ENCODE measurements at regions not wholly inside any gene's neighbourhood (a gene's known extent, or its start where the extent isn't known, plus 50 kb on each side); places are given as distances from the start of the nearest gene placed in this dataset.

- TF ChIP-seq CTCF (conservative IDR thresholded peaks at IDR 0.05), result no peak
- no peak for TF ChIP-seq ZFX (IDR thresholded peaks at IDR 0.05)
- no peak overlapping the region for H3K27ac ChIP-seq
These were observed 146.2 kb upstream of the CBLB start for GRCh38 chr3:106014971-106015370.

- no peak overlapping the region for H3K27ac ChIP-seq
- no peak for TF ChIP-seq CTCF (conservative IDR thresholded peaks at IDR 0.05)
- no peak for TF ChIP-seq ZFX (IDR thresholded peaks at IDR 0.05)
These were observed 149.3 kb upstream of the CBLB start for GRCh38 chr3:106018102-106018501.

GRCh38 chr3:106018929-106019550 lies 150.2 kb upstream of the CBLB start:
- no peak for TF ChIP-seq CTCF (conservative IDR thresholded peaks at IDR 0.05)
- TF ChIP-seq ZFX (IDR thresholded peaks at IDR 0.05), result no peak
- no peak overlapping the region for H3K27ac ChIP-seq

GRCh38 chr3:106022913-106023312 lies 154.1 kb upstream of the CBLB start:
- H3K27ac ChIP-seq, result no peak overlapping the region
- TF ChIP-seq ZFX (IDR thresholded peaks at IDR 0.05) (no peak), CTCF (conservative IDR thresholded peaks at IDR 0.05) (no peak)

GRCh38 chr3:106025151-106025722 lies 156.4 kb upstream of the CBLB start:
- H3K27ac ChIP-seq, result peak overlapping the region; percentile 58
- TF ChIP-seq CTCF (conservative IDR thresholded peaks at IDR 0.05), result no peak
- no peak for TF ChIP-seq ZFX (IDR thresholded peaks at IDR 0.05)

- TF ChIP-seq CTCF (conservative IDR thresholded peaks at IDR 0.05) (no peak), ZFX (IDR thresholded peaks at IDR 0.05) (no peak)
- no peak overlapping the region for H3K27ac ChIP-seq
These were observed 161.3 kb upstream of the CBLB start for GRCh38 chr3:106029954-106030626.

GRCh38 chr3:106030627-106030963 lies 161.8 kb upstream of the CBLB start:
- H3K27ac ChIP-seq, result no peak overlapping the region
- no peak for TF ChIP-seq ZFX (IDR thresholded peaks at IDR 0.05)
- TF ChIP-seq CTCF (conservative IDR thresholded peaks at IDR 0.05), result no peak
